Neural progenitor cell (in vitro differentiated cells): ENCODE measurements at regions not wholly inside any gene's neighbourhood (a gene's known extent, or its start where the extent isn't known, plus 50 kb on each side); places are given as distances from the start of the nearest gene placed in this dataset.

ENCODE experiments used
- CTCF ChIP-seq: fragments of 200-600 bp; sonication (generic); IDR thresholded peaks from 2 replicates; pipeline ENCODE4 v1.5.1; 2017; ENCODE audit warnings: antibody characterized with exemption, mild to moderate bottlenecking
- EZH2 ChIP-seq: fragments of 200-600 bp; sonication (generic); IDR thresholded peaks from 2 replicates; pipeline ENCODE4 v1.6.1; 2017; ENCODE audit warnings: antibody characterized with exemption, mild to moderate bottlenecking, moderate library complexity

- no peak for TF ChIP-seq CTCF
- TF ChIP-seq EZH2: no peak
Measured at GRCh38 chr17:72417627-72418026, 296.8 kb downstream of the SOX9 start.
